ENCODE measurements at regions not wholly inside any gene's neighbourhood (a gene's known extent, or its start where the extent isn't known, plus 50 kb on each side); places are given as distances from the start of the nearest gene placed in this dataset.
A peak's percentile ranks its signal among the peaks of the same experiment; 100 is the strongest.
"Not testable (repeated sequence)": the region's sequence is repeated elsewhere in the genome, so short reads cannot be mapped to it uniquely, and the experiment has no call there.

DNA sequence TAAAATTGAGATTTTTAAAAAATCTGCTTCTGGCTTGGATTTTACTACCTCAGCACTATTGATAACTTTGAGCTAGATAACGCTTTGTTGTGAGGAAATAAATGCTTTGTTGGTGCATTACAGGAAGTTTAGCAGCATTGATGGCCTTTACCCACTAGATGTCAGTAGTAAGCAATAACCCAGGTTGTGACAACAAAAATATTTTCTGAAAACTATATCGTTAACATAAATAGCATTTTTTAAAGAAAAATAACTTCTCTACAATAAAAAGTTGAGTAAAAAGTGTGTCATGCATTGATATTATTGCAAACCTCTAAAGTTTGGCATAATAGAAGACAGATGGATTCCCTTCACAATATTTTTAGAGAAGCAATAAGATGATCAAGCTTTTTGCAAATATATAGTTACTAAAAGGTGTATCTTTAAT lies 1246.5 kb downstream of the UQCRFS1 start:
- ChIA-PET CTCF (interaction anchor here (0.6 to 2.1 kb wide), 11 partner anchors 10 to 1631 kb away, joined by 3 to 13 read pairs (median 4); no protein-coding TSS in a partner anchor), POLR2A (no interaction called here)
- intact Hi-C loops (cut with micrococcal nuclease) = loop anchor here (2.0 to 10.0 kb wide), 2 partner anchors 358 to 748 kb away; no protein-coding TSS in a partner anchor
- Mint-ChIP-seq H3K9me3 (ENCODE audit: unreplicated experiment) (peaks cover 3% of the 10 kb centered on the region), H3K4me3 (ENCODE audit: unreplicated experiment) (no peak overlapping the region), H3K27ac (ENCODE audit: low read depth, unreplicated experiment) (no peak overlapping the region), H3K4me1 (ENCODE audit: insufficient read depth, unreplicated experiment) (no peaks in the 10 kb centered on the region), H3K27me3 (ENCODE audit: insufficient read depth, unreplicated experiment) (no peaks in the 10 kb centered on the region), H3K36me3 (ENCODE audit: insufficient read depth, unreplicated experiment) (no peaks in the 10 kb centered on the region)
- TF ChIP-seq, protein P1, sequence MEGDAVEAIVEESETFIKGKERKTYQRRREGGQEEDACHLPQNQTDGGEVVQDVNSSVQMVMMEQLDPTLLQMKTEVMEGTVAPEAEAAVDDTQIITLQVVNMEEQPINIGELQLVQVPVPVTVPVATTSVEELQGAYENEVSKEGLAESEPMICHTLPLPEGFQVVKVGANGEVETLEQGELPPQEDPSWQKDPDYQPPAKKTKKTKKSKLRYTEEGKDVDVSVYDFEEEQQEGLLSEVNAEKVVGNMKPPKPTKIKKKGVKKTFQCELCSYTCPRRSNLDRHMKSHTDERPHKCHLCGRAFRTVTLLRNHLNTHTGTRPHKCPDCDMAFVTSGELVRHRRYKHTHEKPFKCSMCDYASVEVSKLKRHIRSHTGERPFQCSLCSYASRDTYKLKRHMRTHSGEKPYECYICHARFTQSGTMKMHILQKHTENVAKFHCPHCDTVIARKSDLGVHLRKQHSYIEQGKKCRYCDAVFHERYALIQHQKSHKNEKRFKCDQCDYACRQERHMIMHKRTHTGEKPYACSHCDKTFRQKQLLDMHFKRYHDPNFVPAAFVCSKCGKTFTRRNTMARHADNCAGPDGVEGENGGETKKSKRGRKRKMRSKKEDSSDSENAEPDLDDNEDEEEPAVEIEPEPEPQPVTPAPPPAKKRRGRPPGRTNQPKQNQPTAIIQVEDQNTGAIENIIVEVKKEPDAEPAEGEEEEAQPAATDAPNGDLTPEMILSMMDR (IDR thresholded peaks at IDR 0.05; ENCODE audit: unreplicated experiment) = peak; percentile 35
- DNase-seq (ENCODE audit: unreplicated experiment) = peak; percentile 3
- BruUV-seq (replicated peaks) = no TSS peak

DNA sequence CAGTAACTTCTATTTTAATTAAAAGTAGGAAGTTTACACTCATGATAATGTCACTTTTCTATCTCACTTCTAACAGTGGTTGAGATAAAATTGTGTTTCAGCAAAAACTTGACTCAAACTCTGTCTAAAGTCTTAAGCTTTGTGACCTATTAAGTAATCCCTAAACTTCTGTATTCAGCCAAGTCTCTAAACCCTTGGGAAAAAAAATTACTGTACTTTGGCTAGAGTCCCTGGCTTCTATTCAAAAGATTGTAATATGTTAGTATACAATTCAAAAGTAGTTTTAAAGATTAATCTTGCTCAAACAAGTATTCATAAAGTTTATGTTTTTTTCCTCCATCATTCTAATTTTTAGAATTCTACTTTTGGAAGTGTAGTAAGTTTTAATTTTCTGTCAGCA lies 1248.8 kb downstream of the UQCRFS1 start:
- H3K27ac Mint-ChIP-seq (ENCODE audit: low read depth, unreplicated experiment) = no peak overlapping the region
- BruUV-seq (replicated peaks) = no TSS peak
- CTCF ChIA-PET = interaction anchor here (0.8 kb wide), 1 partner anchor 360 kb away, joined by 3 read pairs; no protein-coding TSS in a partner anchor
- no peak overlapping the region for H3K4me3 Mint-ChIP-seq (ENCODE audit: unreplicated experiment)
- no peak for DNase-seq (ENCODE audit: unreplicated experiment)
- peaks cover 16% of the 10 kb centered on the region for H3K9me3 Mint-ChIP-seq (ENCODE audit: unreplicated experiment)
- TF ChIP-seq, protein P1 (IDR thresholded peaks at IDR 0.05; ENCODE audit: unreplicated experiment) = no peak
- H3K4me1 Mint-ChIP-seq (ENCODE audit: insufficient read depth, unreplicated experiment) = no peaks in the 10 kb centered on the region
- no peaks in the 10 kb centered on the region for H3K36me3 Mint-ChIP-seq (ENCODE audit: insufficient read depth, unreplicated experiment)
- POLR2A ChIA-PET = no interaction called here
- H3K27me3 Mint-ChIP-seq (ENCODE audit: insufficient read depth, unreplicated experiment) = no peaks in the 10 kb centered on the region
- intact Hi-C loops (cut with micrococcal nuclease) = loop anchor here (10.0 kb wide), 1 partner anchor 751 kb away; no protein-coding TSS in a partner anchor

DNA sequence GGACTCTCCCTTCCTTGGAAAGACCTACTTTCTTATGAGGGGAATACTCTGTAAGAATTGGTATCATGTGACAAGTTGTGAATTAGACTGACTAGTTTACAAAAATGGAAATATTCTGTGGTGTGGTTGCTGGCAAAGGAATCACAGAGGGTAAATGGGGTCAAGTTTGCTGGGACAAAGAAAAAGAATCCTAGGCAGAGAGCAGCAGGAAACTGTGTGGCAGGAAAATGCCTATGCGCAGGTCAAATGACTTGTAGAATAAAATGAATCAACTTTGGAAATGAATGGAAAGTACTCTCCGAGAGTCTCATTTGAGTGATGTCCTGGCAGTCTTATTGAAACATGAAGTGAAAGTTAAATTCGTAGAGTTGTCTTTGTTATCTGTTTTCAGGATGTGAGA lies 1250.7 kb downstream of the UQCRFS1 start:
- DNase-seq (ENCODE audit: unreplicated experiment) = no peak
- Mint-ChIP-seq H3K36me3 (ENCODE audit: insufficient read depth, unreplicated experiment) (no peaks in the 10 kb centered on the region), H3K4me3 (ENCODE audit: unreplicated experiment) (no peak overlapping the region), H3K27ac (ENCODE audit: low read depth, unreplicated experiment) (no peak overlapping the region), H3K4me1 (ENCODE audit: insufficient read depth, unreplicated experiment) (no peaks in the 10 kb centered on the region), H3K9me3 (ENCODE audit: unreplicated experiment) (peaks cover 16% of the 10 kb centered on the region), H3K27me3 (ENCODE audit: insufficient read depth, unreplicated experiment) (no peaks in the 10 kb centered on the region)
- no TSS peak for BruUV-seq (replicated peaks)
- TF ChIP-seq, protein P1 (IDR thresholded peaks at IDR 0.05; ENCODE audit: unreplicated experiment) = no peak
- ChIA-PET CTCF (no interaction called here), POLR2A (no interaction called here)
- intact Hi-C loops (cut with micrococcal nuclease) = loop anchor here (10.0 kb wide), 1 partner anchor 753 kb away; no protein-coding TSS in a partner anchor

DNA sequence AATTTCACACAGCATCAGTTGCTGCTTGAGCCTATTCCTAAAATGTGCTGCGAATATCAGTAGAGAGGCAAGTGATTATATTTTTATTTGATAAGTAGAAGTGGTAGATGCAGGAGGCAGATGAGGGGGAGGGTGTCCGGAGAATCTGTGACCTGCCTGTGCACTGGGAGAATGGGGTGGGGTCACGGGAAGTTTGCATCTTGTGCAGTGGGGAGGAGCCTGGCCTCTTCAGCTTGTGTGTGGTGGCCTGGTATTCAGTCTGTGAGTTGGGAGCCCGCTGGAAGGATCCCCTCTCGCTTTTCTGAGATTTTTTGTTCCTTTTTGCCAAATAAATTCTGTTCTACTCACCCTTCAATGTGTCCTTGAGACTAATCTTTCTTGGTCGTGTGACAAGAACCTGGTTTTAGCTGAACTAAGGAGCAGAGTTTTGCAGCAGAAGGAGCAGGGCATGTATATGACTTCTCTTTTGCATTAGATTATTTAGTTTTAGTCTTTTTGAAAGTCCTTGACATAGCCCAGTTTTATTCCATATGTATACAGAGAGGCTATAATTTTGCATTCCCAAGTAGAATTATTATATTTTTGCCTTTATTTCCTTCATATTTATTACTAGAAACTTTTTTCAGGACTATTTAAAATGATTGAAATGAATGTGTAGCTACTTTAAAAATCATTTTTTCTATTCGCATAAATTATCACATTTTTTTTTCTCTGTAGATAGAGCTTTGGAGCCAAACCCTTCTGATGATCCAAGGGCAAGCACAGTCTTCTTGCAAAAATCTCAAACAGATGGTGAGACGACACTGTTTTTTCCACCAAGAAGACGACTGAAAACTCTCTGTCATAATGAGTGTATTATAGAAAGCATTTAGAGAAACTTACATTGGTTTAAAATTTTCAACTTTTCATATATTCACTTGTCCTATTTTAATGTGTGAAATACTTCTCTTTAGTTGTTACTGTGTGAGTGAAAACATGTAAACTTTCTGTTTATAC lies 1257.2 kb downstream of the UQCRFS1 start:
- no peaks in the 10 kb centered on the region for H3K36me3 Mint-ChIP-seq (ENCODE audit: insufficient read depth, unreplicated experiment)
- BruUV-seq (replicated peaks) = no TSS peak
- POLR2A ChIA-PET = no interaction called here
- H3K27ac Mint-ChIP-seq (ENCODE audit: low read depth, unreplicated experiment) = no peak overlapping the region
- H3K9me3 Mint-ChIP-seq (ENCODE audit: unreplicated experiment) = peaks cover 23% of the 10 kb centered on the region
- CTCF ChIA-PET = interaction anchor here (1.0 kb wide), 1 partner anchor 11 kb away, joined by 3 read pairs; no protein-coding TSS in a partner anchor
- H3K4me1 Mint-ChIP-seq (ENCODE audit: insufficient read depth, unreplicated experiment) = no peaks in the 10 kb centered on the region
- no peak for DNase-seq (ENCODE audit: unreplicated experiment)
- no peaks in the 10 kb centered on the region for H3K27me3 Mint-ChIP-seq (ENCODE audit: insufficient read depth, unreplicated experiment)
- no peak overlapping the region for H3K4me3 Mint-ChIP-seq (ENCODE audit: unreplicated experiment)
- intact Hi-C loops (cut with micrococcal nuclease) = no loop called here
- TF ChIP-seq, protein P1 (IDR thresholded peaks at IDR 0.05; ENCODE audit: unreplicated experiment) = no peak

DNA sequence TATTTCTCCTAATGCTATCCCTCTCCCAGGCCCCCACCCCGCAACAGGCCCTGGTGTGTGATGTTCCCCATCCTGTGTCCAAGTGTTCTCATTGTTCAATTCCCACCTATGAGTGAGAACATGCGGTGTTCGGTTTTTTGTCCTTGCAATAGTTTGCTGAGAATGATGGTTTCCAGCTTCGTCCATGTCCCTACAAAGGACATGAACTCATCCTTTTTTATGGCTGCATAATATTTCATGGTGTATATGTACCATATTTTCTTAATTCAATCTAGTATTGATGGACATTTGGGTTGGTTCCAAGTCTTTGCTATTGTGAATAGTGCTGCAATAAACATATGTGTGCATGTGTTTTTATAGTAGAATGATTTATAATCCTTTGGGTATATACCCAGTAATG lies 1270.3 kb downstream of the UQCRFS1 start:
- H3K27me3 Mint-ChIP-seq (ENCODE audit: insufficient read depth, unreplicated experiment); CTCF ChIA-PET; H3K27ac Mint-ChIP-seq (ENCODE audit: low read depth, unreplicated experiment); intact Hi-C loops (cut with micrococcal nuclease); H3K36me3 Mint-ChIP-seq (ENCODE audit: insufficient read depth, unreplicated experiment); H3K4me3 Mint-ChIP-seq (ENCODE audit: unreplicated experiment); POLR2A ChIA-PET; BruUV-seq (replicated peaks); H3K4me1 Mint-ChIP-seq (ENCODE audit: insufficient read depth, unreplicated experiment); DNase-seq (ENCODE audit: unreplicated experiment): not testable (repeated sequence)
- peaks cover 31% of the 10 kb centered on the region for H3K9me3 Mint-ChIP-seq (ENCODE audit: unreplicated experiment)
